Thyroid gland (tissue), 4 donors: ENCODE measurements at regions not wholly inside any gene's neighbourhood (a gene's known extent, or its start where the extent isn't known, plus 50 kb on each side); places are given as distances from the start of the nearest gene placed in this dataset.

Source experiments
- DNase-seq, 2 donors: peaks; one replicate each; pipeline ENCODE4 v3.0.0-alpha.2; 2019
- H3K27ac ChIP-seq, 3 donors: fragments of 200-600 bp; sonication (generic); 1 replicate in 2 of 3; 2 replicates in 1 of 3; pipeline ENCODE4 v1.5.1; 2016 to 2019; ENCODE audit warnings: mild to moderate bottlenecking in 1 of 3, moderate library complexity in 1 of 3
- H3K27me3 ChIP-seq: fragments of 200-600 bp; sonication (generic); one replicate; pipeline ENCODE4 v1.5.1; 2019
- H3K36me3 ChIP-seq, 2 donors: fragments of 200-600 bp; sonication (generic); one replicate each; pipeline ENCODE4 v1.5.1; 2016 to 2019
- H3K4me1 ChIP-seq, 2 donors: fragments of 200-600 bp; sonication (generic); one replicate each; pipeline ENCODE4 v1.5.1; 2017 to 2019
- H3K4me3 ChIP-seq, 3 donors: fragments of 200-600 bp; sonication (generic); replicated peaks in 1 of 3; 1 replicate in 2 of 3; 2 replicates in 1 of 3; pipeline ENCODE4 v1.5.1; 2016; ENCODE audit warnings: mild to moderate bottlenecking in 1 of 3
- H3K9me3 ChIP-seq: fragments of 200-600 bp; sonication (generic); one replicate; pipeline ENCODE4 v1.5.1; 2017
- POLR2A ChIP-seq, 2 donors: fragments of 450-650 bp; IDR thresholded peaks; one replicate each; pipeline ENCODE4 v1.6.1; 2017; ENCODE audit warnings: antibody characterized with exemption in 2 of 2, mild to moderate bottlenecking in 2 of 2, moderate library complexity in 1 of 2
- WGBS, 2 donors: methylation state at CpG; one replicate each; pipeline ENCODE4 v1.1.5; 2017; 5-methylcytosine and 5-hydroxymethylcytosine counted together
- intact Hi-C: fragments of 100-400 bp; cut with DNase I; formaldehyde crosslinking; loops from one replicate; pipeline ENCODE4 v1.15.1; 2023
- TF ChIP-seq, protein P1 (sequence below), 6 experiments: fragments of 200-600 bp in 3 of 6; fragments of 450-650 bp in 3 of 6; sonication (generic) in 3 of 6; IDR thresholded peaks; one replicate each; pipeline ENCODE4 v1.5.1; 2016 to 2019; ENCODE audit warnings: antibody characterized with exemption in 6 of 6, mild to moderate bottlenecking in 2 of 6, inconsistent platforms in 1 of 6, moderate library complexity in 1 of 6

DNA sequence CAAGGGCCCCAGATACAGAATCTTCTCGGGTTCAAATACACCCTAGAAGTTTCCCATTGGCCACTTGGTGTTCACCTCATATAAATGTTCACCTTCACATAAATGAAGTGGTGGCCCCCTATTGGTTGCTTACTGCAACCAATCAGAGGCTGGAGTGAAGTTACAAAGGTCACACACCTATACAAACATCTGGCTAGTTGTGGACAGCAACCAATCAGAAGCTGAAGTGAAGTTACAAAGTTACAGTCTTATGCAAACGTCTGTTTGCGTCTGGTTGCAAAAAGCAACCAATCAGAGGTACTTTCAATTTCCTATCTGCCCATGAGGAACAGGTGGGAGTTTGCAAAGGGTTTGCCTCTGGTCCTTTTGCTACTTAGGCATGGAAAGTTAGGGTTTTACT lies 206.5 kb upstream of the BMP2 start:
- no peaks in the 10 kb centered on the region for H3K27me3 ChIP-seq
- DNase-seq, result no peak
- 85 to 89% methylated on average over 3 of the region's 3 CpGs for WGBS, 2 donors
- H3K36me3 ChIP-seq, result no peaks in the 10 kb centered on the region
- H3K27ac ChIP-seq, result no peak overlapping the region
- H3K9me3 ChIP-seq, result no peaks in the 10 kb centered on the region
- no peaks in the 10 kb centered on the region for H3K4me1 ChIP-seq
- H3K4me3 ChIP-seq, result no peak overlapping the region
- TF ChIP-seq POLR2A (IDR thresholded peaks at IDR 0.05), result no peak
- TF ChIP-seq, protein P1, sequence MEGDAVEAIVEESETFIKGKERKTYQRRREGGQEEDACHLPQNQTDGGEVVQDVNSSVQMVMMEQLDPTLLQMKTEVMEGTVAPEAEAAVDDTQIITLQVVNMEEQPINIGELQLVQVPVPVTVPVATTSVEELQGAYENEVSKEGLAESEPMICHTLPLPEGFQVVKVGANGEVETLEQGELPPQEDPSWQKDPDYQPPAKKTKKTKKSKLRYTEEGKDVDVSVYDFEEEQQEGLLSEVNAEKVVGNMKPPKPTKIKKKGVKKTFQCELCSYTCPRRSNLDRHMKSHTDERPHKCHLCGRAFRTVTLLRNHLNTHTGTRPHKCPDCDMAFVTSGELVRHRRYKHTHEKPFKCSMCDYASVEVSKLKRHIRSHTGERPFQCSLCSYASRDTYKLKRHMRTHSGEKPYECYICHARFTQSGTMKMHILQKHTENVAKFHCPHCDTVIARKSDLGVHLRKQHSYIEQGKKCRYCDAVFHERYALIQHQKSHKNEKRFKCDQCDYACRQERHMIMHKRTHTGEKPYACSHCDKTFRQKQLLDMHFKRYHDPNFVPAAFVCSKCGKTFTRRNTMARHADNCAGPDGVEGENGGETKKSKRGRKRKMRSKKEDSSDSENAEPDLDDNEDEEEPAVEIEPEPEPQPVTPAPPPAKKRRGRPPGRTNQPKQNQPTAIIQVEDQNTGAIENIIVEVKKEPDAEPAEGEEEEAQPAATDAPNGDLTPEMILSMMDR (IDR thresholded peaks at IDR 0.05), result no peak
- intact Hi-C loops, result no loop called here

- intact Hi-C loops, result no loop called here
- WGBS, 2 donors, result 80 to 84% methylated on average over 4 of the region's 4 CpGs
- Histone ChIP-seq H3K36me3 (no peaks in the 10 kb centered on the region), H3K4me3 (no peak overlapping the region), H3K27ac (no peak overlapping the region), H3K9me3 (no peaks in the 10 kb centered on the region), H3K4me1 (no peaks in the 10 kb centered on the region), H3K27me3 (no peaks in the 10 kb centered on the region)
- no peak for DNase-seq
- TF ChIP-seq, protein P1 (IDR thresholded peaks at IDR 0.05), result no peak
- no peak for TF ChIP-seq POLR2A (IDR thresholded peaks at IDR 0.05)
Measured at GRCh38 chr20:6559791-6560190, 207.7 kb upstream of the BMP2 start.

DNA sequence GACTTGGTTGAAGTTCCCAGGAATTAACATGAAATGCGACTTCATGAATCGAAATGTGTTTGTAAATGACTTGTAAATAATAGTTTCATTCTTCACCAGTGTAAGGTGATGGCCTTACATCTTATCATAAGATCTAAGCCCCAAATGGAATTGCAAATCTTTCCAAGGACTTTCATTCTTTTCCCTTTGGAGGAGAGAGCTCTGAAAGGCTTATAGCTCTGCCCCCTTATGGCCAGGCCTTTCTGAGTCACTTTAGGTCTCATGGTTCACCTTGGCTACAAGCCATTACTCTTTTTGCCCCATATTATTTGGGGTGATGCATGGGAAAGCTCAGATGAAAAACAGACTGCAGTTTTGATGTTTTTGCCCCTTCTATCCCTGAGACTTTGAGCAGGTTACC lies 209.1 kb upstream of the BMP2 start:
- intact Hi-C loops, result no loop called here
- Histone ChIP-seq H3K4me1 (no peaks in the 10 kb centered on the region), H3K36me3 (no peaks in the 10 kb centered on the region), H3K4me3 (no peak overlapping the region), H3K27ac (no peak overlapping the region), H3K27me3 (no peaks in the 10 kb centered on the region), H3K9me3 (no peaks in the 10 kb centered on the region)
- 91 to 92% methylated on average over 2 of the region's 2 CpGs for WGBS, 2 donors
- TF ChIP-seq POLR2A (IDR thresholded peaks at IDR 0.05), result no peak
- TF ChIP-seq, protein P1 (IDR thresholded peaks at IDR 0.05), result no peak
- DNase-seq, result no peak

GRCh38 chr20:6533761-6534479 lies 233.6 kb upstream of the BMP2 start:
- H3K27ac ChIP-seq, result peak overlapping the region; percentile 74 to 89 (median 78)
- H3K36me3 ChIP-seq, result no peaks in the 10 kb centered on the region
- no peaks in the 10 kb centered on the region for H3K27me3 ChIP-seq
- 14 to 19% methylated on average over 17 of the region's 17 CpGs for WGBS, 2 donors
- TF ChIP-seq, protein P1 (IDR thresholded peaks at IDR 0.05), result no peak
- TF ChIP-seq POLR2A (IDR thresholded peaks at IDR 0.05), result no peak
- H3K4me1 ChIP-seq, result peaks cover 0 to 11% of the 10 kb centered on the region in 2 donors
- peak; percentile 51 to 65 for DNase-seq
- intact Hi-C loops, result no loop called here
- no peaks in the 10 kb centered on the region for H3K9me3 ChIP-seq
- peak overlapping the region in 2 of 3 donors; percentile 22 to 29 for H3K4me3 ChIP-seq

DNA sequence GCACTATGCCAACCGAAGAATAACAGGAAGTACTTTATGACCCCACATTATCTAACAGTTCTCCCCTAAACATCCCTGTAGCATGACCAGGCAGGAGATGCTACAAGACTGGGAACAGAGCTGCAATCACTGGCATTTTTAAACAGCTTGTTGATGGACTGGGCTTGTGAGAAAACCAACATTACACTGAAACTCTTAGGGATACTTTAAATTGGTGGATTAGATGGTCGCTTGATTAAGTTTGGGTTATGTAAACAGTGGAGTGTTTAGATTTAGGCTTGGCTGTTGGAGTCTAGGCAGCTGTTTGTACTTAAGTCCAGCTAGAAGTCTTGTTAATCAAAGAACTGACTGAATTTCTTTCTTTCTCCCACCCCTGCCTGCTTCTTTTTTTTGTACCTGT lies 234.1 kb upstream of the BMP2 start:
- peak in 1 of 2 donors; percentile 5 for DNase-seq
- H3K36me3 ChIP-seq, result no peaks in the 10 kb centered on the region
- H3K9me3 ChIP-seq, result no peaks in the 10 kb centered on the region
- 19 to 27% methylated on average over 2 of the region's 2 CpGs for WGBS, 2 donors
- peaks cover 0 to 11% of the 10 kb centered on the region in 2 donors for H3K4me1 ChIP-seq
- H3K27me3 ChIP-seq, result no peaks in the 10 kb centered on the region
- peak overlapping the region in 1 of 3 donors; percentile 29 for H3K4me3 ChIP-seq
- intact Hi-C loops, result no loop called here
- H3K27ac ChIP-seq, result peak overlapping the region; percentile 74 to 89 (median 78)
- TF ChIP-seq, protein P1 (IDR thresholded peaks at IDR 0.05), result no peak
- no peak for TF ChIP-seq POLR2A (IDR thresholded peaks at IDR 0.05)
